ENCODE measurements at regions not wholly inside any gene's neighbourhood (a gene's known extent, or its start where the extent isn't known, plus 50 kb on each side); places are given as distances from the start of the nearest gene placed in this dataset.

DNA sequence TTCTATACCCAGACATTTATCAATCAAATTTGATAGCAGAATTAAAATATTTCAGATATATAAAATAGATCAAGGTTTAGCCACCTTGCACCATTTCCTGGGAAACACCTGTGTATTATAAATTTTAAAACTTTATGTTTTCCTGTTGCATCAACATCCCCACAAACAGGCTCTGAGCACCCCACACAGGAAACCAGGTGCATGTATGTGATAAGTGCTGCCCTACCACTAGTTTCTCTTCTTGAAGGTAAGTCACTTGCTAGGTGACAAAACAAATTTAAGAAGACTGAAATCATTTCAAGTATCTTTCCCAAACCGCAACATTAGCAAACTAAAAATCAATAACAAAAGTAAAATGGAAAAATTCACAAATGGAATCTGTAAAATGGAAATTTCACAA, 496.1 kb upstream of the CCDC54 start:
- TF ChIP-seq, protein P1, sequence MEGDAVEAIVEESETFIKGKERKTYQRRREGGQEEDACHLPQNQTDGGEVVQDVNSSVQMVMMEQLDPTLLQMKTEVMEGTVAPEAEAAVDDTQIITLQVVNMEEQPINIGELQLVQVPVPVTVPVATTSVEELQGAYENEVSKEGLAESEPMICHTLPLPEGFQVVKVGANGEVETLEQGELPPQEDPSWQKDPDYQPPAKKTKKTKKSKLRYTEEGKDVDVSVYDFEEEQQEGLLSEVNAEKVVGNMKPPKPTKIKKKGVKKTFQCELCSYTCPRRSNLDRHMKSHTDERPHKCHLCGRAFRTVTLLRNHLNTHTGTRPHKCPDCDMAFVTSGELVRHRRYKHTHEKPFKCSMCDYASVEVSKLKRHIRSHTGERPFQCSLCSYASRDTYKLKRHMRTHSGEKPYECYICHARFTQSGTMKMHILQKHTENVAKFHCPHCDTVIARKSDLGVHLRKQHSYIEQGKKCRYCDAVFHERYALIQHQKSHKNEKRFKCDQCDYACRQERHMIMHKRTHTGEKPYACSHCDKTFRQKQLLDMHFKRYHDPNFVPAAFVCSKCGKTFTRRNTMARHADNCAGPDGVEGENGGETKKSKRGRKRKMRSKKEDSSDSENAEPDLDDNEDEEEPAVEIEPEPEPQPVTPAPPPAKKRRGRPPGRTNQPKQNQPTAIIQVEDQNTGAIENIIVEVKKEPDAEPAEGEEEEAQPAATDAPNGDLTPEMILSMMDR (IDR thresholded peaks at IDR 0.05): no peak
- TF ChIP-seq POLR2A (IDR thresholded peaks at IDR 0.05): no peak

All from body of pancreas (tissue), 4 donors.